ENCODE measurements at regions not wholly inside any gene's neighbourhood (a gene's known extent, or its start where the extent isn't known, plus 50 kb on each side); places are given as distances from the start of the nearest gene placed in this dataset.

DNA sequence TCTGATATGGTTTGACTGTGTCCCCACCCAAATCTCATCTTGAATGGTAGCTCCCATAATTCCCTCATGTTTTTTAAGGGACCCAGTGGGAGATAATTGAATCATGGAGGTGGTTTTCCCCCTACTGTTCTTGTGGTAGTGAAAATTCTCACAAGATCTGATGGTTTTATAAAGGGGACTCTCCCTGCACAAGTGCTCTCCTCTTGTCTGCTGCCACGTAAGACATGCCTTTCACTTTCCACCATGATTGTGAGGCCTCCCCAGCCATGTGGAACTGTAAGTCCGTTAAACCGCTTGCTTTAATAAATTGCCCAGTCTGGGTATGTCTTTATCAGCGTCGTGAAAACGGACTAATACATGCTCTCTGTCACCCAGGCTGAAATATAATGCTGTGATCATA lies 200.9 kb upstream of the SLIT2 start:
- no peak for TF ChIP-seq ESRRG (CRISPR knock-in tag; IDR thresholded peaks at IDR 0.05)
- TF ChIP-seq TOX (CRISPR knock-in tag; IDR thresholded peaks at IDR 0.05; ENCODE audit: borderline replicate concordance) = no peak
- TF ChIP-seq GLIS3 (CRISPR knock-in tag; IDR thresholded peaks at IDR 0.05) = no peak
- TF ChIP-seq ZFP3 (CRISPR knock-in tag; IDR thresholded peaks at IDR 0.05) = no peak

Measured in SK-N-SH treated with all-trans-retinoic acid at 6 μM for 48 hours (cell line).